GM18502 (cell line): ENCODE measurements at regions not wholly inside any gene's neighbourhood (a gene's known extent, or its start where the extent isn't known, plus 50 kb on each side); places are given as distances from the start of the nearest gene placed in this dataset.

Experiments used
- ATAC-seq: cut with Tn5 transposase; IDR thresholded peaks from one replicate; pipeline ENCODE4 v1.9.1; 2021; ENCODE audit warnings: mild to moderate bottlenecking; ENCODE audit not compliant: unreplicated experiment, poor library complexity

DNA sequence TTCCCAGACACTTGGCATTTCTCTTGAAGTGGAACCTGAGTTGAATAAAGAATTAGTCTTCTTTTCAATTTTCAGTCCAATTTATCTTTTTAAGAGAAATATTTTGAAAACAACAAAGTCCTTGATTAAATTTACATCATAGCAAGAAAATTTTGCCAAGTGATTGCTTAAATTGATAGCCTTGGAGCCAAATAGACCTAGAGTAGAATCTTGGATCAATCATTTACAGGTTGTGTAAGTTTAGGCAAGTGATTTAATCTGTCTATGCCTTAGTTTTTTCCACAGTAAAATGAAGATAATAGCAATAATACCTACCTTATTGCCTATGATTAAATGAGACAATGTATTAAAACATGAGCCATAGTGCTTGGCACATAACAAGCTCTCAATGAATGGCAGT, 113.9 kb downstream of the LHX9 start:
- no peak for ATAC-seq

- no peak for ATAC-seq
Observed at GRCh38 chr1:198032668-198033067, 115.5 kb downstream of the LHX9 start.

DNA sequence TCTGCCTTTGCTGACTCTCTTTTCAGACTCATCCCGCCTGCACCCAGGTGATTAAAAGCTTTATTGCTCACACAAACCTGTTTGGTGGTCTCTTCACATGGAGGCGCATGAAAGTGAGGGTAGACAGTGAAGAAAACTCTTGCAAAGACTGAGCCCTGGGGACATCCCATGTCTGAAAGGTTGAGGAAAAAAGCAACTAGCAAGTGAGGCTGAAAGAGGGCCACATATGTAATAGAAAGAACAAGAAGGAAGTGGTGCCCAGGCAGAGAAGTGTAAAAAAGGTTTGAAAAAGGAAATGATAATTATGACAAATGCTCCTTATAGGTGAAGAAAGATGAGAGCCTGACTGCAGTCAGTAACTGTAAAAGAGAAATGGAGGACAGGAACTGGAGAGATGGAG, 115.9 kb upstream of the NEK7 start:
- ATAC-seq = no peak

- no peak for ATAC-seq
Observed at GRCh38 chr1:198042168-198042567, 114.6 kb upstream of the NEK7 start.

DNA sequence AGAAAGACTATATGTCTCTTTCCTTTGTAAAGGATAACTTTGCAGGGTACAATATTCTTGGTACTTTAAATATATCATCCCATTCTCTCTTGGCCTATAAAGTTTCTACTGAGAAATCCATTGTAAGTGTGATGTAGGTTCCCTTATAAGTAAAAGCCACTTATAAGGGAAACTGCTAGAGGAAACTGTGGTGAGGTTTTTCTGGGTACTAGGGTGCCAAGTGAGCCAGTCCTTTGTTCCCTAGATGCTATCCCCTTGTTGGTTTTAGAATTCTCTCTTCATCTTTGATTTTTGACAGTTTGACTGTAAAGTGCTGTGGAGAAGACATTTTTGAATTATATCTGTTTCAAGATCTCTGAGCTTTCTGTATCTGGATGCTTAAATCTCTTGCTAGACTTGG, 108.9 kb upstream of the NEK7 start:
- ATAC-seq = no peak

GRCh38 chr1:198054510-198054909, 102.3 kb upstream of the NEK7 start:
- no peak for ATAC-seq

DNA sequence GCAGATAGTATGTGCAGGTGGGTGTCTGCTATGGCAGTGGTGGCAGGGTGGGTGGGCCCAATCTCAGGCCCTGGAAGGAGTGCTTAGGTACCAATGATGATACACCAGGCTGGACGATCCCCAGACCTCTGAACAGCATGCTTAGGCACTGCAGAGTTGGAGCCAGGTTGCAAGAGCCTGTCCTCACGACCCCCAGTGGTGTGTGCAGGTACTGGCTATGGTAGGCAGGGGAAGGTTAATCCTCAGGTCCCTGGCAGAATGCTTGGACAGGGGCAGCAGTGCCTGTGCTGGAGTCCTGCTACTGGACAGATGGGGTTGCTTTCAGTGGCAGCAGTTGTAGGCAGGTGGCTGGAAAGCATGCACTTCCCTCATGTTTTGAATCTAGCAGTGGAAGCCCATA, 100.5 kb upstream of the NEK7 start:
- ATAC-seq = peak; percentile 77

GRCh38 chr1:198064181-198064580, 92.6 kb upstream of the NEK7 start:
- ATAC-seq = no peak

GRCh38 chr1:198068285-198068684, 88.5 kb upstream of the NEK7 start:
- no peak for ATAC-seq

DNA sequence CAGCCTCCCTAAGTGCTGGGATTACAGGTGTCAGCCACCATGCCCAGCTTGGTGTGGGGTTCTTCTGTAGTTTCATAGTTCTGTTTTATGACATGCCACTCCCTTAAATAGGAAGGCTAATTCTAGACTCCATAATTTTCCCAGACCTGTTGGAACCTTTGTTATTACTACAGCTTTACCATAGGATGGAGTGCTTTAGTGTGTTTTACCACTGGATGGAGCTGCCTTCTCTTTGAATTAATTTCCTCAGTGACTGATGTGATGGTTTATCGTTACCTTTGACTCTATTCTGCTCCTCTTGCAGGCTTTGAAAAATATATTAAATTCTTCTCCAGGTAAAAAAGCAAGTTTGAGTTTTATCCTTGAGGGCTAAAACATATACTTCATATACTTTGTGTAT, 84.6 kb upstream of the NEK7 start:
- no peak for ATAC-seq

DNA sequence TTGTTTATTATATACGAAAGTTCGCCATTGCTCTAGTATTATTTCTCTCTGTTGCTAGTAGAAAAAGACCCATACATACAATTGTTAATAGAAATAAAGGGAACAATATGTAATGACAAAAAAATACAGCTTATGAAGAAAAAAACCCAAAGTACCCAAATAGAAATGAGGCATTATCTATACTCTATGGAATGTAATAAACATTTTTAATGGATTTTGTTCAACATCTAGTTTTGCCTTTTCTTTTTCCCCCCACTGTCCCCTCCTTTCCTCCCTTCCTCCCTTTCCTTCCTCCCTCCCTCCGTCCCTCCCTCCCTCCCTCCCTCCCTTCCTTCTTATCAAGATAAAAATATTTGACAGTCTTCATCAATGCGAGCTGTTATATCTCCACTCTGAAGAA, 81.5 kb upstream of the NEK7 start:
- no peak for ATAC-seq

DNA sequence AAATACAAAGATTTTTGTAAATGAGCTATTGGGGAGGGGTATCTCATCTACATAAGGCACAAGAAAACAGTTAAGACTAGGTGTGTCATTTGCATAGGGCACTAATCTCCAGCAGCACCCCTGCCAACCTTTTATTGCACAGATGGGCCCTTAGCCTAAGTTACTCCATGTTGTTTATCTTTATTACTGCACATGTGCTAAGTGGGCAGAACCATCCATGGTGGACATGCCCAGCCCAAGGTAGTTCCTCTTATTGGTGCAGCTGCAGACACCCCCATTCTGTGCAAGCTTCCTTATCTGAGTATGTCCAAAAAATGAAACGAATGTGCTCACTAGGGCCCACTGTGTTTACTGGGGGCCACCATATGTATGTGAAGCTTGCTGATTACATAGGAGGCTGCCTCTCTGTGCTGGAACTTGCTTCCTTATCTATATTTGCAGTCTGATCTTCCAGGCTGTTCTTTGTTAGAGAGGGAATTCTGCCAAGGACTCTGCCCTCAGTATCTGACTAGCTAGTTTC, 77.3 kb upstream of the NEK7 start:
- no peak for ATAC-seq

- no peak for ATAC-seq
Observed at GRCh38 chr1:198082576-198082975, 74.2 kb upstream of the NEK7 start.

DNA sequence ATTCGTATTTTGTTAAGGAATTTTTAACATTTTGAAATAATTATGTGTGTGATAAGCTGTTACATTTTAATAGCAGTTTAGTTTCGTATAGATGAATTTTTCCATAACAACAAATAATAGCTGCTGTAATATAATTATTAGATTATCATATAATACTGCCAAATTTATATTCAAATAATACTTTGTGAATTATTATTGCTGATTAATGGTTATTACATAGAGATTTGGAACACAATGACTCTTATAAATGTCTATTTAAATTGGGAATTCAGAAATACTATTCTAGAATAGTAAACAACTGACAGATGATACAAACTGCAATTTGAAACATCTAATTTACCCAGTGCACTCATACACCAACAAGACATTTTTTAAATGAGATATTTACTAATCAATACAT, 73.2 kb upstream of the NEK7 start:
- ATAC-seq = no peak

DNA sequence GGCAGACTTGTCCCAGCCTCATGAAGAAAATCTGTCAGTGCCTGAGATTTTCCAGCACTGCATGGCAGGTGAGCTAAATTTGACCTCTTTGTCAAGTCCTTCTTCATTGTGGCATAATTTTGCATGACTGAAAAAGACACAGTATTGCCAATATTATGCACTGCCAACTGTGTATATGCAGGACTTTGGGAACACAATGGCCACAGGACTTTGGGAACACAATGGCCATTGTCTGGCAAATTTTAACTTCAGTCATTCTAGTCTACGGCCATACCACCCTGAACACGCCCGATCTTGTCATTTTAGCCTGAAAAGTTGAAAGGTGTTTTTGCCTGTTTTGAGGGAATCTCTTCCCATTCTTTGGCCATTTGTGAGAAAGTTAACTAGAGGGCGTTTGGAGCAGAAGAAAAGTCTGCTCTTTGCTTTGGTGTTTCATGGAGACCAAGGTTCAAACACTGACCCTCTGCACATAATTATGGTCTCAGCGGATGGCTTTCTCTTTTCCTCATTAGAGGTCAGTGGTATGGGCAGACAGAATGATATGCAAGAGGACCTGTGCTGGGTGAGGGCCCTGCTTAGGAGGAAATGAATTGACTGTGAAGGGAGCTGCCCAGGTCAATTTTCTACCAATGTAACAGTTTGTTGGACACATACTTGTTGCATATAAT, 72.4 kb upstream of the NEK7 start:
- ATAC-seq = no peak

DNA sequence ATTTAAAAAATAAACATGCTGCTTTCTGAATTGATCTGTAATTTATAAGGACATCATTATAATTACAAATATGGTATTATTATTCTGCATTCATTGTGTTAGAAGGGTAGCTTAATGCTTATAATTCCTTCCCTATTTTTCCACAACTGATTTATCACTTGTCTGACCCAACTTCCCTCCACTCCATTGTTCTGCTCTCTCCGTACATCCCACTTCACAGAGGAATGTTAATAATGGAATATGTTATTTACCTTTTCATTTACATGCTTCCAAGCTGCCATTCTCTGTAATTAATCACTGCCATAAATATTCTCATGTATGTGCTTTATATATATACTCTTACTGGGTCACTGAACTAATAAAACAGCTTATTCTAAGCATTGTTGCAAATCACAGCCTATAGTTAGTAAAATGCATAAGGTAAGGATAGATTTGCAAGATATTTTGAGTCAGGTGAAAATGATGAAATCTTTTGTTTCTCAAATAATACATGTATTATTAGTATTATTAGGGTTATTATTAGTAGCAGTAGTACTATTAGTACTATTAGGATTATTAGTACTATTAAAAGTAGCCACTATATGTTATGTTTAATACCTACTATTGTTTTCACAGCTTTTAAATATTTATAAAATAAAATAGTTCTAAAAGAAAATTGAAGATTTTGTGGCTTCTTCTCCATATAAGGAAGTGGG, 70.6 kb upstream of the NEK7 start:
- no peak for ATAC-seq

GRCh38 chr1:198087831-198088230, 69.0 kb upstream of the NEK7 start:
- ATAC-seq = no peak

- peak; percentile 72 for ATAC-seq
Observed at GRCh38 chr1:198088360-198089071, 68.3 kb upstream of the NEK7 start.

DNA sequence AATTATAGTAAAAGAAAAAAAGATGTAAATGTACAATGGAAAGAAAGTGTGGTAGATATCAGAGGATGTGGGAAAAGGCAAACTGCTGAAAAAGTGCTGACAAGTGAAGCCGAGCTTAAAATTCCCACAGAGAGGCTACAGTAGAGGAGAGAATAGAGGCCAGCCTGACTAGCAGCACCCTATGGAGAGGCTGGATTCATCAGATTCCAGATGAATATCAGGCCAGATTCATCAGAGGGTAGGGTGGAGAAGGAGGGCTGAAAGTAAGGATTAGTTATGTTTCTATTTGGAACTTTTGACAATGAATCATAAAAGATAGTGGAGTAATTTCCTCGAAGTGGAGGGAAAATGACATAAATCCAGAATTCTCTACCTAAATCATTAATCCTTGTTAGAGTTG, 60.4 kb upstream of the NEK7 start:
- ATAC-seq = no peak

DNA sequence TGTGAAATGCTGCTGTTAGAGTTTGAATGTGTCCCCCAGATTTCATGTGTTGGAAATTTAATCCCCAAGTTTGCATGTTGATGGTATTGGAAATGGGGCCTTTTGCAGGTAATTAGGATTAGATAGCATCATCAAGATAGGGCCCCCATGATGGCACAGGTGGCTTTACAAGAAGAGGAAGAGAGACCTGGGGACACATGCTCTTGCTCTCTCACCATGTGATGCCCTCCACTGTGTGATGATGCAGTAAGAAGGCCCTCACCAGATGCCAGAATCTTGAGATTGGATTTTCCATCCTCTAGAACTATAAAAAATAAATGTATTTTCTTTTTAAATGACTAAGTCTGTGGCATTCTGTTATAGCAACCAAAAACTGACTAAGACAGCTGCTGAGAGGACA, 57.0 kb upstream of the NEK7 start:
- no peak for ATAC-seq

- ATAC-seq = no peak
Observed at GRCh38 chr1:198101716-198102453, 54.9 kb upstream of the NEK7 start.
